H1 (cell line): ENCODE measurements at regions not wholly inside any gene's neighbourhood (a gene's known extent, or its start where the extent isn't known, plus 50 kb on each side); places are given as distances from the start of the nearest gene placed in this dataset.

Source experiments
- CTCF ChIA-PET: fragments of 300-600 bp; sonication (Branson Sonifier 250); formaldehyde crosslinking; loops from one replicate; lab custom pipeline; 2021; ENCODE audit not compliant: partially characterized antibody; lab: Charles Lee
- POLR2A ChIA-PET: fragments of 300-600 bp; sonication (Branson Sonifier 250); formaldehyde crosslinking; loops from one replicate; lab custom pipeline; 2021; ENCODE audit warnings: inconsistent platforms; ENCODE audit not compliant: partially characterized antibody; lab: Charles Lee
- DNase-seq, 2 experiments: peaks; one replicate each; pipeline versions ENCODE4 v3.0.0 to v3.0.0-alpha.2; 2010 to 2022; ENCODE audit warnings: low spot score in 2 of 2, low read depth in 1 of 2, mixed read lengths in 1 of 2
- FAIRE-seq: peaks from 2 replicates; lab custom pipeline; 2011; peaks lifted over from hg19 to GRCh38; lab: Jason Lieb, UNC
- H2AFZ ChIP-seq: 2 replicates; pipeline ENCODE4 v1.8.1; 2012; ENCODE audit warnings: low read length, inconsistent platforms
- H2AK5ac ChIP-seq: 2 replicates; pipeline ENCODE4 v1.6.1; 2013; ENCODE audit warnings: low read depth, low read length
- H2BK120ac ChIP-seq: replicated peaks from 2 replicates; pipeline ENCODE3; 2013; ENCODE audit warnings: low read depth, low read length, inconsistent platforms
- H2BK12ac ChIP-seq: 2 replicates; pipeline ENCODE4 v1.6.1; 2013; ENCODE audit warnings: low read depth, low read length
- H2BK15ac ChIP-seq: 2 replicates; pipeline ENCODE4 v1.6.1; 2013; ENCODE audit warnings: low read length
- H2BK20ac ChIP-seq: 2 replicates; pipeline ENCODE4 v1.6.1; 2013; ENCODE audit warnings: low read length
- H2BK5ac ChIP-seq: 2 replicates; pipeline ENCODE4 v1.6.1; 2013; ENCODE audit warnings: low read depth, low read length
- H3K14ac ChIP-seq: 2 replicates; pipeline ENCODE4 v1.6.1; 2013; ENCODE audit warnings: inconsistent platforms; ENCODE audit not compliant: insufficient read length
- H3K18ac ChIP-seq: 2 replicates; pipeline ENCODE4 v1.6.1; 2013; ENCODE audit warnings: low read length; ENCODE audit errors: extremely low read depth
- H3K23ac ChIP-seq: 2 replicates; pipeline ENCODE4 v1.6.1; 2013; ENCODE audit warnings: inconsistent platforms; ENCODE audit not compliant: insufficient read length
- H3K23me2 ChIP-seq: 2 replicates; pipeline ENCODE4 v1.6.1; 2013; ENCODE audit warnings: low read depth, low read length
- H3K27ac ChIP-seq: 2 replicates; pipeline ENCODE4 v1.6.1; 2011; ENCODE audit warnings: low read depth, low read length, inconsistent platforms
- H3K27me3 ChIP-seq, 4 experiments: replicated peaks in 1 of 4; 1 replicate in 1 of 4; 2 replicates in 3 of 4; pipeline versions ENCODE4 v1.6.1 to v1.8.1; 2011 to 2013; ENCODE audit warnings: low read length in 3 of 4, mild to moderate bottlenecking in 3 of 4, inconsistent platforms in 2 of 4, mixed read lengths in 2 of 4, moderate library complexity in 1 of 4; ENCODE audit not compliant: control insufficient read depth in 3 of 4, insufficient read depth in 3 of 4; ENCODE audit errors: extremely low read depth in 1 of 4
- H3K36me3 ChIP-seq, 4 experiments: 2 replicates each; pipeline versions ENCODE4 v1.6.1 to v1.8.1; 2011 to 2013; ENCODE audit warnings: mild to moderate bottlenecking in 4 of 4, low read length in 3 of 4, moderate library complexity in 2 of 4, control low read depth in 1 of 4, inconsistent platforms in 1 of 4; ENCODE audit not compliant: insufficient read depth in 4 of 4, control insufficient read depth in 2 of 4
- H3K4ac ChIP-seq: replicated peaks from 2 replicates; pipeline ENCODE3; 2013; ENCODE audit warnings: low read length, low read depth, mixed read lengths, inconsistent platforms; ENCODE audit not compliant: insufficient read length
- H3K4me1 ChIP-seq, 4 experiments: replicated peaks in 1 of 4; 1 replicate in 1 of 4; 2 replicates in 3 of 4; pipeline versions ENCODE4 v1.6.1 to v1.8.1; 2011 to 2013; ENCODE audit warnings: low read length in 3 of 4, inconsistent platforms in 2 of 4, mixed read lengths in 1 of 4; ENCODE audit not compliant: insufficient read depth in 4 of 4, control insufficient read depth in 3 of 4
- H3K4me2 ChIP-seq, 2 experiments: 2 replicates each; pipeline versions ENCODE4 v1.6.1 to v1.8.1; 2011 to 2013; ENCODE audit warnings: low read depth in 2 of 2, low read length in 2 of 2, control low read depth in 1 of 2, inconsistent platforms in 1 of 2, mild to moderate bottlenecking in 1 of 2; ENCODE audit not compliant: insufficient read depth in 1 of 2
- H3K4me3 ChIP-seq, 4 experiments: fragments of 200-600, 300-600 bp in 1 of 4; sonication (generic), shearing (Covaris generic), sonication (Bioruptor Twin) in 1 of 4; 2 replicates each; pipeline versions ENCODE4 v1.5.1 to v1.8.1; 2011 to 2016; ENCODE audit warnings: low read length in 4 of 4, low read depth in 3 of 4, control low read depth in 2 of 4, inconsistent platforms in 2 of 4, mild to moderate bottlenecking in 2 of 4, mixed read lengths in 1 of 4, moderate library complexity in 1 of 4; ENCODE audit not compliant: insufficient read depth in 2 of 4; ENCODE audit errors: extremely low read depth in 1 of 4
- H3K56ac ChIP-seq: replicated peaks from 2 replicates; pipeline ENCODE3; 2013; ENCODE audit warnings: low read depth, mild to moderate bottlenecking, mixed read lengths, low read length, inconsistent platforms; ENCODE audit not compliant: insufficient read length
- H3K79me1 ChIP-seq: 2 replicates; pipeline ENCODE4 v1.6.1; 2013; ENCODE audit warnings: low read depth, low read length, control low read depth
- H3K79me2 ChIP-seq, 2 experiments: 2 replicates each; pipeline versions ENCODE4 v1.6.1 to v1.8.1; 2012 to 2013; ENCODE audit warnings: low read length in 2 of 2, mild to moderate bottlenecking in 2 of 2, inconsistent platforms in 1 of 2; ENCODE audit not compliant: insufficient read depth in 2 of 2, control insufficient read depth in 1 of 2
- H3K9ac ChIP-seq, 4 experiments: replicated peaks in 1 of 4; 1 replicate in 1 of 4; 2 replicates in 3 of 4; pipeline versions ENCODE4 v1.6.1 to v1.8.1; 2011 to 2013; ENCODE audit warnings: low read depth in 3 of 4, low read length in 3 of 4, control low read depth in 2 of 4, mild to moderate bottlenecking in 2 of 4, moderate library complexity in 2 of 4, inconsistent platforms in 1 of 4; ENCODE audit errors: extremely low read depth in 1 of 4
- H3K9me3 ChIP-seq, 2 experiments: 2 replicates each; pipeline versions ENCODE4 v1.6.1 to v1.8.1; 2012 to 2013; ENCODE audit warnings: mild to moderate bottlenecking in 2 of 2, moderate library complexity in 2 of 2, control low read depth in 1 of 2, inconsistent platforms in 1 of 2, low read depth in 1 of 2, low read length in 1 of 2, mixed read lengths in 1 of 2; ENCODE audit not compliant: insufficient read depth in 2 of 2
- H4K20me1 ChIP-seq, 2 experiments: replicated peaks in 1 of 2; 2 replicates each; pipeline versions ENCODE3 to v1.8.1; 2011 to 2013; ENCODE audit warnings: inconsistent platforms in 2 of 2, low read length in 2 of 2, mild to moderate bottlenecking in 1 of 2; ENCODE audit not compliant: insufficient read depth in 2 of 2, control insufficient read depth in 1 of 2
- H4K5ac ChIP-seq: 2 replicates; pipeline ENCODE4 v1.6.1; 2013; ENCODE audit warnings: low read length, low read depth, mixed read lengths, inconsistent platforms; ENCODE audit not compliant: insufficient read length
- H4K8ac ChIP-seq: 2 replicates; pipeline ENCODE4 v1.8.0; 2013; ENCODE audit warnings: mild to moderate bottlenecking, moderate library complexity, low read length, inconsistent platforms; ENCODE audit not compliant: insufficient read depth; ENCODE audit errors: extremely low read depth
- H4K91ac ChIP-seq: replicated peaks from 2 replicates; pipeline ENCODE3; 2013; ENCODE audit warnings: low read length, mixed read lengths, inconsistent platforms; ENCODE audit not compliant: insufficient read length
- CTCF ChIP-seq, 3 experiments: IDR thresholded peaks; 1 replicate in 2 of 3; 2 replicates in 1 of 3; pipeline versions ENCODE4 v1.5.1 to v1.6.1; 2011; ENCODE audit warnings: low read length in 3 of 3, mild to moderate bottlenecking in 3 of 3, inconsistent platforms in 2 of 3, low read depth in 1 of 3, moderate library complexity in 1 of 3; ENCODE audit not compliant: insufficient read depth in 1 of 3; ENCODE audit errors: control extremely low read depth in 1 of 3
- RAD21 ChIP-seq, 2 experiments: IDR thresholded peaks in 1 of 2; conservative IDR thresholded peaks in 1 of 2; 2 replicates each; pipeline ENCODE4 v1.6.1; 2011; ENCODE audit warnings: low read depth in 2 of 2, low read length in 2 of 2, improper control_type of control experiment in 1 of 2, inconsistent platforms in 1 of 2, mild to moderate bottlenecking in 1 of 2, moderate library complexity in 1 of 2
- TEAD4 ChIP-seq: IDR thresholded peaks from 2 replicates; pipeline ENCODE4 v1.6.1; 2012; ENCODE audit warnings: low read depth, low read length, inconsistent platforms, mixed read lengths
- WGBS, 2 experiments: shearing (Covaris generic) in 1 of 2; methylation state at CpG; one replicate each; pipeline versions ENCODE4 v1.1.6 to v1.1.7; 2013 to 2015; ENCODE audit warnings: low lambda C conversion rate in 2 of 2, mixed read lengths in 2 of 2, inconsistent platforms in 1 of 2, low coverage in 1 of 2, missing lambda C conversion rate in 1 of 2; ENCODE audit not compliant: insufficient replicate concordance in 2 of 2, insufficient coverage in 1 of 2, insufficient read length in 1 of 2; ENCODE audit errors: extremely low coverage in 1 of 2, missing lambda C conversion rate in 1 of 2; 5-methylcytosine and 5-hydroxymethylcytosine counted together

- Histone ChIP-seq H3K9me3 (no peaks in the 10 kb centered on the region), H2BK120ac (no peak overlapping the region), H3K27ac (no peak overlapping the region), H3K56ac (no peak overlapping the region), H3K23me2 (no peaks in the 10 kb centered on the region), H3K4me3 (no peak overlapping the region), H3K18ac (no peak overlapping the region), H2BK20ac (no peak overlapping the region), H2BK12ac (no peak overlapping the region), H3K4ac (no peak overlapping the region), H2BK5ac (no peak overlapping the region), H2BK15ac (no peak overlapping the region), H4K5ac (no peak overlapping the region), H3K36me3 (no peaks in the 10 kb centered on the region), H3K14ac (no peak overlapping the region), H3K4me1 (peaks cover 0 to 2% (median 0%) of the 10 kb centered on the region in 4 experiments; a peak in 1 of 7 replicates), H4K20me1 (no peaks in the 10 kb centered on the region), H2AK5ac (no peak overlapping the region), H4K8ac (no peak overlapping the region), H3K23ac (no peak overlapping the region), H3K79me1 (no peaks in the 10 kb centered on the region), H4K91ac (no peak overlapping the region), H3K27me3 (no peaks in the 10 kb centered on the region), H3K9ac (no peak overlapping the region), H3K4me2 (no peak overlapping the region), H3K79me2 (no peaks in the 10 kb centered on the region), H2AFZ (no peak overlapping the region)
- ChIA-PET CTCF (interaction anchor here (1.0 to 1.7 kb wide), 4 partner anchors 9 to 575 kb away, joined by 3 to 12 read pairs (median 4); no protein-coding TSS in a partner anchor), POLR2A (no interaction called here)
- DNase-seq (no peak), FAIRE-seq (no peak)
- 93% methylated on average over 2 of the region's 2 CpGs; no CpG with 5 or more reads in 1 of the 2 experiments for WGBS, 2 experiments
- TF ChIP-seq RAD21 (IDR thresholded peaks at IDR 0.05 in 1 of 2, conservative IDR thresholded peaks at IDR 0.05 in 1 of 2; ENCODE audit: low read depth in 2 of 2, low read length in 2 of 2), result peak; percentile 54 to 68
- no peak for TF ChIP-seq TEAD4
- TF ChIP-seq CTCF (IDR thresholded peaks at IDR 0.05; ENCODE audit: control extremely low read depth in 1 of 3, insufficient read depth in 1 of 3, low read depth in 1 of 3, low read length in 3 of 3), result peak in 2 of 3 experiments; percentile 50 to 83; a peak in 3 of 4 replicates
Measured at GRCh38 chr10:84845628-84846261, 517.4 kb downstream of the CCSER2 start.
